ENCODE measurements at regions not wholly inside any gene's neighbourhood (a gene's known extent, or its start where the extent isn't known, plus 50 kb on each side); places are given as distances from the start of the nearest gene placed in this dataset.

- TF ChIP-seq, protein P1, sequence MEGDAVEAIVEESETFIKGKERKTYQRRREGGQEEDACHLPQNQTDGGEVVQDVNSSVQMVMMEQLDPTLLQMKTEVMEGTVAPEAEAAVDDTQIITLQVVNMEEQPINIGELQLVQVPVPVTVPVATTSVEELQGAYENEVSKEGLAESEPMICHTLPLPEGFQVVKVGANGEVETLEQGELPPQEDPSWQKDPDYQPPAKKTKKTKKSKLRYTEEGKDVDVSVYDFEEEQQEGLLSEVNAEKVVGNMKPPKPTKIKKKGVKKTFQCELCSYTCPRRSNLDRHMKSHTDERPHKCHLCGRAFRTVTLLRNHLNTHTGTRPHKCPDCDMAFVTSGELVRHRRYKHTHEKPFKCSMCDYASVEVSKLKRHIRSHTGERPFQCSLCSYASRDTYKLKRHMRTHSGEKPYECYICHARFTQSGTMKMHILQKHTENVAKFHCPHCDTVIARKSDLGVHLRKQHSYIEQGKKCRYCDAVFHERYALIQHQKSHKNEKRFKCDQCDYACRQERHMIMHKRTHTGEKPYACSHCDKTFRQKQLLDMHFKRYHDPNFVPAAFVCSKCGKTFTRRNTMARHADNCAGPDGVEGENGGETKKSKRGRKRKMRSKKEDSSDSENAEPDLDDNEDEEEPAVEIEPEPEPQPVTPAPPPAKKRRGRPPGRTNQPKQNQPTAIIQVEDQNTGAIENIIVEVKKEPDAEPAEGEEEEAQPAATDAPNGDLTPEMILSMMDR (IDR thresholded peaks at IDR 0.05): no peak
- no peak for TF ChIP-seq POLR2A (IDR thresholded peaks at IDR 0.05)
Observed at GRCh38 chr2:18243816-18244215, 316.6 kb downstream of the RDH14 start.

All from testis (tissue), 2 donors.